IPS DF 4.7 (cell line): ENCODE measurements at regions not wholly inside any gene's neighbourhood (a gene's known extent, or its start where the extent isn't known, plus 50 kb on each side); places are given as distances from the start of the nearest gene placed in this dataset.
"Not testable (repeated sequence)": the region's sequence is repeated elsewhere in the genome, so short reads cannot be mapped to it uniquely, and the experiment has no call there.

Experiments
- DNase-seq: peaks from one replicate; pipeline ENCODE4 v3.0.0-alpha.2; 2013; ENCODE audit warnings: low spot score; ENCODE audit errors: extremely low read depth

- no peak for DNase-seq
Observed at GRCh38 chr6:85017352-85017751, 253.0 kb upstream of the TBX18 start.

- no peak for DNase-seq
Observed at GRCh38 chr6:85016726-85017125, 252.3 kb upstream of the TBX18 start.

- peak; percentile 36 for DNase-seq
Observed at GRCh38 chr6:85015396-85015990, 251.1 kb upstream of the TBX18 start.

GRCh38 chr6:85010865-85011264 lies 246.5 kb upstream of the TBX18 start:
- no peak for DNase-seq

- no peak for DNase-seq
Observed at GRCh38 chr6:85008296-85009009, 244.1 kb upstream of the TBX18 start.

- DNase-seq = no peak
Observed at GRCh38 chr6:85006362-85006761, 242.0 kb upstream of the TBX18 start.

GRCh38 chr6:85005494-85005893 lies 241.1 kb upstream of the TBX18 start:
- DNase-seq = no peak

GRCh38 chr6:85004361-85004995 lies 240.1 kb upstream of the TBX18 start:
- no peak for DNase-seq

- DNase-seq = no peak
Observed at GRCh38 chr6:85002847-85003246, 238.4 kb upstream of the TBX18 start.

- DNase-seq = no peak
Observed at GRCh38 chr6:85000001-85000400, 235.6 kb upstream of the TBX18 start.

GRCh38 chr6:84998223-84998622 lies 233.8 kb upstream of the TBX18 start:
- no peak for DNase-seq

GRCh38 chr6:84988766-84989165 lies 224.4 kb upstream of the TBX18 start:
- DNase-seq = not testable (repeated sequence)

- DNase-seq = not testable (repeated sequence)
Observed at GRCh38 chr6:84985490-84985889, 221.1 kb upstream of the TBX18 start.

GRCh38 chr6:84979541-84979940 lies 215.1 kb upstream of the TBX18 start:
- DNase-seq = no peak

- no peak for DNase-seq
Observed at GRCh38 chr6:84977363-84977705, 212.9 kb upstream of the TBX18 start.

- no peak for DNase-seq
Observed at GRCh38 chr6:84976526-84977362, 212.3 kb upstream of the TBX18 start.

GRCh38 chr6:84975316-84975715 lies 210.9 kb upstream of the TBX18 start:
- no peak for DNase-seq

GRCh38 chr6:84973606-84974005 lies 209.2 kb upstream of the TBX18 start:
- no peak for DNase-seq

- DNase-seq = no peak
Observed at GRCh38 chr6:84967965-84968364, 203.6 kb upstream of the TBX18 start.

- DNase-seq = peak; percentile 66
Observed at GRCh38 chr6:84967389-84967788, 203.0 kb upstream of the TBX18 start.

GRCh38 chr6:84953111-84953755 lies 188.8 kb upstream of the TBX18 start:
- no peak for DNase-seq
